H9 (cell line): ENCODE measurements at regions not wholly inside any gene's neighbourhood (a gene's known extent, or its start where the extent isn't known, plus 50 kb on each side); places are given as distances from the start of the nearest gene placed in this dataset.

ENCODE experiments used
- DNase-seq: peaks from one replicate; pipeline ENCODE4 v3.0.0-alpha.2; 2017
- H2AFZ ChIP-seq: one replicate; pipeline ENCODE4 v1.6.1; 2013; ENCODE audit warnings: mild to moderate bottlenecking, low read length, control low read depth, moderate library complexity
- H2AK5ac ChIP-seq: 2 replicates; pipeline ENCODE4 v1.6.1; 2013; ENCODE audit warnings: low read length, control low read depth, mixed read lengths; ENCODE audit not compliant: insufficient read length
- H2BK120ac ChIP-seq: one replicate; pipeline ENCODE4 v1.6.1; 2013; ENCODE audit warnings: low read depth, mild to moderate bottlenecking, low read length, control low read depth, inconsistent platforms; ENCODE audit not compliant: poor library complexity, severe bottlenecking
- H2BK12ac ChIP-seq: 2 replicates; pipeline ENCODE4 v1.6.1; 2013; ENCODE audit warnings: low read length, control low read depth, mixed read lengths, low read depth; ENCODE audit not compliant: insufficient read length
- H2BK15ac ChIP-seq: 2 replicates; pipeline ENCODE4 v1.6.1; 2013; ENCODE audit warnings: low read depth, low read length, control low read depth
- H2BK20ac ChIP-seq: one replicate; pipeline ENCODE4 v1.6.1; 2013; ENCODE audit warnings: low read depth, mild to moderate bottlenecking, low read length, control low read depth, inconsistent platforms; ENCODE audit not compliant: poor library complexity, severe bottlenecking
- H2BK5ac ChIP-seq: 2 replicates; pipeline ENCODE4 v1.6.1; 2013; ENCODE audit warnings: low read length, control low read depth, mixed read lengths; ENCODE audit not compliant: insufficient read length
- H3K14ac ChIP-seq: 2 replicates; pipeline ENCODE4 v1.6.1; 2013; ENCODE audit warnings: low read length, control low read depth; ENCODE audit not compliant: insufficient read depth
- H3K18ac ChIP-seq: 2 replicates; pipeline ENCODE4 v1.6.1; 2013; ENCODE audit warnings: low read depth, mild to moderate bottlenecking, mixed read lengths, low read length, control low read depth; ENCODE audit not compliant: insufficient read length
- H3K23ac ChIP-seq: 2 replicates; pipeline ENCODE4 v1.6.1; 2013; ENCODE audit warnings: low read length, control low read depth, mixed read lengths, low read depth; ENCODE audit not compliant: insufficient read length
- H3K23me2 ChIP-seq: 2 replicates; pipeline ENCODE4 v1.6.1; 2013; ENCODE audit warnings: low read depth, mild to moderate bottlenecking, mixed read lengths, low read length, control low read depth; ENCODE audit not compliant: insufficient read length, poor library complexity, severe bottlenecking
- H3K27ac ChIP-seq: 2 replicates; pipeline ENCODE4 v1.5.1; 2013; ENCODE audit warnings: low read length, control low read depth, mixed read lengths, low read depth; ENCODE audit not compliant: insufficient read length
- H3K27me3 ChIP-seq: 2 replicates; pipeline ENCODE4 v1.6.1; 2013; ENCODE audit warnings: low read length, control low read depth, inconsistent platforms; ENCODE audit not compliant: insufficient read depth
- H3K4ac ChIP-seq: 2 replicates; pipeline ENCODE4 v1.6.1; 2013; ENCODE audit warnings: low read depth, mild to moderate bottlenecking, control low read depth, inconsistent platforms, low read length, moderate library complexity
- H3K4me1 ChIP-seq: 2 replicates; pipeline ENCODE4 v1.6.1; 2013; ENCODE audit warnings: low read length, control low read depth, inconsistent platforms; ENCODE audit not compliant: insufficient read depth
- H3K4me2 ChIP-seq: 2 replicates; pipeline ENCODE4 v1.6.1; 2013; ENCODE audit warnings: low read length, control low read depth, mixed read lengths; ENCODE audit not compliant: insufficient read length, insufficient read depth
- H3K56ac ChIP-seq: 2 replicates; pipeline ENCODE4 v1.6.1; 2013; ENCODE audit warnings: low read depth, mild to moderate bottlenecking, mixed read lengths, low read length, control low read depth; ENCODE audit not compliant: insufficient read length
- H3K79me1 ChIP-seq: 2 replicates; pipeline ENCODE4 v1.6.1; 2013; ENCODE audit warnings: low read depth, mild to moderate bottlenecking, moderate library complexity, low read length, control low read depth, inconsistent platforms; ENCODE audit not compliant: insufficient read depth, poor library complexity, severe bottlenecking
- H3K79me2 ChIP-seq: 2 replicates; pipeline ENCODE4 v1.6.1; 2013; ENCODE audit warnings: low read length, control low read depth, inconsistent platforms; ENCODE audit not compliant: insufficient read depth
- H3K9ac ChIP-seq: 2 replicates; pipeline ENCODE4 v1.6.1; 2013; ENCODE audit warnings: low read length, control low read depth, mixed read lengths; ENCODE audit not compliant: insufficient read length; ENCODE audit errors: extremely low read depth
- H3K9me3 ChIP-seq: one replicate; pipeline ENCODE4 v1.6.1; 2013; ENCODE audit warnings: low read depth, low read length, inconsistent platforms; ENCODE audit not compliant: control insufficient read depth
- H3T11ph ChIP-seq: one replicate; pipeline ENCODE4 v1.6.1; 2013; ENCODE audit warnings: mild to moderate bottlenecking, low read length, control low read depth, inconsistent platforms
- H4K20me1 ChIP-seq: one replicate; pipeline ENCODE4 v1.6.1; 2013; ENCODE audit not compliant: control insufficient read depth, insufficient read length, insufficient read depth
- H4K5ac ChIP-seq: 2 replicates; pipeline ENCODE4 v1.6.1; 2013; ENCODE audit warnings: low read depth, mild to moderate bottlenecking, mixed read lengths, low read length, control low read depth; ENCODE audit not compliant: insufficient read length
- H4K8ac ChIP-seq: replicated peaks from 2 replicates; pipeline ENCODE4 v1.6.1; 2013; ENCODE audit warnings: low read length, control low read depth, mixed read lengths, low read depth; ENCODE audit not compliant: insufficient read length
- H4K91ac ChIP-seq: 2 replicates; pipeline ENCODE4 v1.6.1; 2013; ENCODE audit warnings: low read depth, mild to moderate bottlenecking, moderate library complexity, mixed read lengths, low read length, control low read depth; ENCODE audit not compliant: insufficient read length
- H3K27ac Mint-ChIP-seq, 3 experiments: 2 replicates in 2 of 3; 3 replicates in 1 of 3; pipeline ENCODE4 v1.8.0; 2020 to 2021; ENCODE audit warnings: mixed read lengths in 3 of 3, mild to moderate bottlenecking in 1 of 3, moderate library complexity in 1 of 3
- H3K27me3 Mint-ChIP-seq: 2 replicates; pipeline ENCODE4 v1.8.0; 2021; ENCODE audit warnings: low read depth, mild to moderate bottlenecking, moderate library complexity, mixed read lengths
- H3K36me3 Mint-ChIP-seq, 3 experiments: 2 replicates in 2 of 3; 3 replicates in 1 of 3; pipeline ENCODE4 v1.8.0; 2020 to 2021; ENCODE audit warnings: low read depth in 3 of 3, mixed read lengths in 3 of 3; ENCODE audit not compliant: insufficient read depth in 1 of 3
- H3K4me1 Mint-ChIP-seq, 2 experiments: 2 replicates each; pipeline ENCODE4 v1.8.0; 2020; ENCODE audit warnings: mixed read lengths in 2 of 2
- H3K4me3 Mint-ChIP-seq, 2 experiments: 2 replicates in 1 of 2; 3 replicates in 1 of 2; pipeline ENCODE4 v1.8.0; 2020 to 2021; ENCODE audit warnings: mild to moderate bottlenecking in 2 of 2, mixed read lengths in 2 of 2, moderate library complexity in 1 of 2
- H3K9me3 Mint-ChIP-seq, 2 experiments: 2 replicates in 1 of 2; 3 replicates in 1 of 2; pipeline ENCODE4 v1.8.0; 2020; ENCODE audit warnings: mild to moderate bottlenecking in 2 of 2, mixed read lengths in 2 of 2, moderate library complexity in 1 of 2
- CTCF ChIP-seq: fragments of 200-600 bp; sonication (generic); conservative IDR thresholded peaks from 3 replicates; pipeline ENCODE4 v1.8.0; 2021; ENCODE audit warnings: antibody characterized with exemption, mild to moderate bottlenecking
- WGBS: extraction: QIAGEN DNeasy Blood & Tissue Kit; methylation state at CpG from one replicate; pipeline ENCODE4 v1.1.7; 2013; ENCODE audit warnings: missing lambda C conversion rate, low lambda C conversion rate, mixed read lengths; ENCODE audit not compliant: insufficient read length; ENCODE audit errors: extremely low coverage; 5-methylcytosine and 5-hydroxymethylcytosine counted together

- no peak for TF ChIP-seq CTCF
These were observed 516.2 kb upstream of the MYT1L start for GRCh38 chr2:2847209-2847676.

More at GRCh38 chr2:2847209-2847676, 516.2 kb upstream of the MYT1L start:
- Histone ChIP-seq H4K20me1 (no peaks in the 10 kb centered on the region), H3K4me1 (no peaks in the 10 kb centered on the region; the same call in 1 of the 2 replicates), H2BK20ac (no peak overlapping the region), H3K27me3 (no peaks in the 10 kb centered on the region), H3K27ac (no peak overlapping the region), H3K23ac (no peak overlapping the region), H4K8ac (no peak overlapping the region), H3K9ac (no peak overlapping the region), H3T11ph (no peak overlapping the region), H3K56ac (no peak overlapping the region), H2BK15ac (no peak overlapping the region), H4K5ac (no peak overlapping the region), H2BK120ac (no peak overlapping the region), H3K14ac (no peak overlapping the region), H4K91ac (no peak overlapping the region), H3K23me2 (no peaks in the 10 kb centered on the region), H2BK12ac (no peak overlapping the region), H3K18ac (no peak overlapping the region), H3K9me3 (no peaks in the 10 kb centered on the region), H3K79me2 (no peaks in the 10 kb centered on the region), H2AFZ (no peak overlapping the region), H2BK5ac (no peak overlapping the region), H3K4me2 (no peak overlapping the region), H2AK5ac (no peak overlapping the region), H3K4ac (no peak overlapping the region), H3K79me1 (no peaks in the 10 kb centered on the region)
- Mint-ChIP-seq H3K9me3 (no peaks in the 10 kb centered on the region), H3K27ac (no peak overlapping the region), H3K27me3 (no peaks in the 10 kb centered on the region; the same call in 1 of the 2 replicates), H3K36me3 (no peaks in the 10 kb centered on the region), H3K4me3 (no peak overlapping the region), H3K4me1 (peaks cover 15 to 23% of the 10 kb centered on the region in 2 experiments)
- no peak for DNase-seq
- WGBS, result no CpG with 5 or more reads among the region's 5 CpGs
